H1 (cell line): ENCODE measurements at regions not wholly inside any gene's neighbourhood (a gene's known extent, or its start where the extent isn't known, plus 50 kb on each side); places are given as distances from the start of the nearest gene placed in this dataset.

Experiments
- CTCF ChIA-PET: fragments of 300-600 bp; sonication (Branson Sonifier 250); formaldehyde crosslinking; loops from one replicate; lab custom pipeline; 2021; ENCODE audit not compliant: partially characterized antibody; lab: Charles Lee
- POLR2A ChIA-PET: fragments of 300-600 bp; sonication (Branson Sonifier 250); formaldehyde crosslinking; loops from one replicate; lab custom pipeline; 2021; ENCODE audit warnings: inconsistent platforms; ENCODE audit not compliant: partially characterized antibody; lab: Charles Lee
- DNase-seq, 2 experiments: peaks; one replicate each; pipeline versions ENCODE4 v3.0.0 to v3.0.0-alpha.2; 2010 to 2022; ENCODE audit warnings: low spot score in 2 of 2, low read depth in 1 of 2, mixed read lengths in 1 of 2
- FAIRE-seq: peaks from 2 replicates; lab custom pipeline; 2011; peaks lifted over from hg19 to GRCh38; lab: Jason Lieb, UNC
- H2AFZ ChIP-seq: 2 replicates; pipeline ENCODE4 v1.8.1; 2012; ENCODE audit warnings: low read length, inconsistent platforms
- H2AK5ac ChIP-seq: 2 replicates; pipeline ENCODE4 v1.6.1; 2013; ENCODE audit warnings: low read depth, low read length
- H2BK120ac ChIP-seq: replicated peaks from 2 replicates; pipeline ENCODE3; 2013; ENCODE audit warnings: low read depth, low read length, inconsistent platforms
- H2BK12ac ChIP-seq: 2 replicates; pipeline ENCODE4 v1.6.1; 2013; ENCODE audit warnings: low read depth, low read length
- H2BK15ac ChIP-seq: 2 replicates; pipeline ENCODE4 v1.6.1; 2013; ENCODE audit warnings: low read length
- H2BK20ac ChIP-seq: 2 replicates; pipeline ENCODE4 v1.6.1; 2013; ENCODE audit warnings: low read length
- H2BK5ac ChIP-seq: 2 replicates; pipeline ENCODE4 v1.6.1; 2013; ENCODE audit warnings: low read depth, low read length
- H3K14ac ChIP-seq: 2 replicates; pipeline ENCODE4 v1.6.1; 2013; ENCODE audit warnings: inconsistent platforms; ENCODE audit not compliant: insufficient read length
- H3K18ac ChIP-seq: 2 replicates; pipeline ENCODE4 v1.6.1; 2013; ENCODE audit warnings: low read length; ENCODE audit errors: extremely low read depth
- H3K23ac ChIP-seq: 2 replicates; pipeline ENCODE4 v1.6.1; 2013; ENCODE audit warnings: inconsistent platforms; ENCODE audit not compliant: insufficient read length
- H3K23me2 ChIP-seq: 2 replicates; pipeline ENCODE4 v1.6.1; 2013; ENCODE audit warnings: low read depth, low read length
- H3K27ac ChIP-seq: 2 replicates; pipeline ENCODE4 v1.6.1; 2011; ENCODE audit warnings: low read depth, low read length, inconsistent platforms
- H3K27me3 ChIP-seq, 4 experiments: replicated peaks in 1 of 4; 1 replicate in 1 of 4; 2 replicates in 3 of 4; pipeline versions ENCODE4 v1.6.1 to v1.8.1; 2011 to 2013; ENCODE audit warnings: low read length in 3 of 4, mild to moderate bottlenecking in 3 of 4, inconsistent platforms in 2 of 4, mixed read lengths in 2 of 4, moderate library complexity in 1 of 4; ENCODE audit not compliant: control insufficient read depth in 3 of 4, insufficient read depth in 3 of 4; ENCODE audit errors: extremely low read depth in 1 of 4
- H3K36me3 ChIP-seq, 4 experiments: 2 replicates each; pipeline versions ENCODE4 v1.6.1 to v1.8.1; 2011 to 2013; ENCODE audit warnings: mild to moderate bottlenecking in 4 of 4, low read length in 3 of 4, moderate library complexity in 2 of 4, control low read depth in 1 of 4, inconsistent platforms in 1 of 4; ENCODE audit not compliant: insufficient read depth in 4 of 4, control insufficient read depth in 2 of 4
- H3K4ac ChIP-seq: replicated peaks from 2 replicates; pipeline ENCODE3; 2013; ENCODE audit warnings: low read length, low read depth, mixed read lengths, inconsistent platforms; ENCODE audit not compliant: insufficient read length
- H3K4me1 ChIP-seq, 4 experiments: replicated peaks in 1 of 4; 1 replicate in 1 of 4; 2 replicates in 3 of 4; pipeline versions ENCODE4 v1.6.1 to v1.8.1; 2011 to 2013; ENCODE audit warnings: low read length in 3 of 4, inconsistent platforms in 2 of 4, mixed read lengths in 1 of 4; ENCODE audit not compliant: insufficient read depth in 4 of 4, control insufficient read depth in 3 of 4
- H3K4me2 ChIP-seq, 2 experiments: 2 replicates each; pipeline versions ENCODE4 v1.6.1 to v1.8.1; 2011 to 2013; ENCODE audit warnings: low read depth in 2 of 2, low read length in 2 of 2, control low read depth in 1 of 2, inconsistent platforms in 1 of 2, mild to moderate bottlenecking in 1 of 2; ENCODE audit not compliant: insufficient read depth in 1 of 2
- H3K4me3 ChIP-seq, 4 experiments: fragments of 200-600, 300-600 bp in 1 of 4; sonication (generic), shearing (Covaris generic), sonication (Bioruptor Twin) in 1 of 4; 2 replicates each; pipeline versions ENCODE4 v1.5.1 to v1.8.1; 2011 to 2016; ENCODE audit warnings: low read length in 4 of 4, low read depth in 3 of 4, control low read depth in 2 of 4, inconsistent platforms in 2 of 4, mild to moderate bottlenecking in 2 of 4, mixed read lengths in 1 of 4, moderate library complexity in 1 of 4; ENCODE audit not compliant: insufficient read depth in 2 of 4; ENCODE audit errors: extremely low read depth in 1 of 4
- H3K56ac ChIP-seq: replicated peaks from 2 replicates; pipeline ENCODE3; 2013; ENCODE audit warnings: low read depth, mild to moderate bottlenecking, mixed read lengths, low read length, inconsistent platforms; ENCODE audit not compliant: insufficient read length
- H3K79me1 ChIP-seq: 2 replicates; pipeline ENCODE4 v1.6.1; 2013; ENCODE audit warnings: low read depth, low read length, control low read depth
- H3K79me2 ChIP-seq, 2 experiments: 2 replicates each; pipeline versions ENCODE4 v1.6.1 to v1.8.1; 2012 to 2013; ENCODE audit warnings: low read length in 2 of 2, mild to moderate bottlenecking in 2 of 2, inconsistent platforms in 1 of 2; ENCODE audit not compliant: insufficient read depth in 2 of 2, control insufficient read depth in 1 of 2
- H3K9ac ChIP-seq, 4 experiments: replicated peaks in 1 of 4; 1 replicate in 1 of 4; 2 replicates in 3 of 4; pipeline versions ENCODE4 v1.6.1 to v1.8.1; 2011 to 2013; ENCODE audit warnings: low read depth in 3 of 4, low read length in 3 of 4, control low read depth in 2 of 4, mild to moderate bottlenecking in 2 of 4, moderate library complexity in 2 of 4, inconsistent platforms in 1 of 4; ENCODE audit errors: extremely low read depth in 1 of 4
- H3K9me3 ChIP-seq, 2 experiments: 2 replicates each; pipeline versions ENCODE4 v1.6.1 to v1.8.1; 2012 to 2013; ENCODE audit warnings: mild to moderate bottlenecking in 2 of 2, moderate library complexity in 2 of 2, control low read depth in 1 of 2, inconsistent platforms in 1 of 2, low read depth in 1 of 2, low read length in 1 of 2, mixed read lengths in 1 of 2; ENCODE audit not compliant: insufficient read depth in 2 of 2
- H4K20me1 ChIP-seq, 2 experiments: replicated peaks in 1 of 2; 2 replicates each; pipeline versions ENCODE3 to v1.8.1; 2011 to 2013; ENCODE audit warnings: inconsistent platforms in 2 of 2, low read length in 2 of 2, mild to moderate bottlenecking in 1 of 2; ENCODE audit not compliant: insufficient read depth in 2 of 2, control insufficient read depth in 1 of 2
- H4K5ac ChIP-seq: 2 replicates; pipeline ENCODE4 v1.6.1; 2013; ENCODE audit warnings: low read length, low read depth, mixed read lengths, inconsistent platforms; ENCODE audit not compliant: insufficient read length
- H4K8ac ChIP-seq: 2 replicates; pipeline ENCODE4 v1.8.0; 2013; ENCODE audit warnings: mild to moderate bottlenecking, moderate library complexity, low read length, inconsistent platforms; ENCODE audit not compliant: insufficient read depth; ENCODE audit errors: extremely low read depth
- H4K91ac ChIP-seq: replicated peaks from 2 replicates; pipeline ENCODE3; 2013; ENCODE audit warnings: low read length, mixed read lengths, inconsistent platforms; ENCODE audit not compliant: insufficient read length
- CBX5 ChIP-seq: fragments of 300-800, 300-1000 bp; sonication (generic); IDR thresholded peaks from 2 replicates; pipeline ENCODE4 v1.7.1; 2016; ENCODE audit warnings: antibody characterized with exemption, low read length, low read depth
- CEBPB ChIP-seq: IDR thresholded peaks from 2 replicates; pipeline ENCODE4 v1.6.1; 2012; ENCODE audit warnings: low read depth, low read length
- CHD1 ChIP-seq: IDR thresholded peaks from 2 replicates; pipeline ENCODE4 v1.6.1; 2012; ENCODE audit warnings: low read depth, low read length, improper control_type of control experiment
- GTF2F1 ChIP-seq: IDR thresholded peaks from 2 replicates; pipeline ENCODE4 v1.6.1; 2012; ENCODE audit warnings: low read depth, low read length, improper control_type of control experiment, borderline replicate concordance
- SIRT6 ChIP-seq: IDR thresholded peaks from one replicate; pipeline ENCODE4 v1.7.1; 2012; ENCODE audit warnings: low read length, inconsistent platforms
- TAF1 ChIP-seq: IDR thresholded peaks from 2 replicates; pipeline ENCODE4 v1.6.1; 2011; ENCODE audit warnings: mild to moderate bottlenecking, low read depth, low read length
- ZNF274 ChIP-seq: IDR thresholded peaks from 2 replicates; pipeline ENCODE4 v1.7.0; 2012; ENCODE audit warnings: low read length, borderline replicate concordance; ENCODE audit errors: extremely low read depth
- WGBS, 2 experiments: shearing (Covaris generic) in 1 of 2; methylation state at CpG; one replicate each; pipeline versions ENCODE4 v1.1.6 to v1.1.7; 2013 to 2015; ENCODE audit warnings: low lambda C conversion rate in 2 of 2, mixed read lengths in 2 of 2, inconsistent platforms in 1 of 2, low coverage in 1 of 2, missing lambda C conversion rate in 1 of 2; ENCODE audit not compliant: insufficient replicate concordance in 2 of 2, insufficient coverage in 1 of 2, insufficient read length in 1 of 2; ENCODE audit errors: extremely low coverage in 1 of 2, missing lambda C conversion rate in 1 of 2; 5-methylcytosine and 5-hydroxymethylcytosine counted together

DNA sequence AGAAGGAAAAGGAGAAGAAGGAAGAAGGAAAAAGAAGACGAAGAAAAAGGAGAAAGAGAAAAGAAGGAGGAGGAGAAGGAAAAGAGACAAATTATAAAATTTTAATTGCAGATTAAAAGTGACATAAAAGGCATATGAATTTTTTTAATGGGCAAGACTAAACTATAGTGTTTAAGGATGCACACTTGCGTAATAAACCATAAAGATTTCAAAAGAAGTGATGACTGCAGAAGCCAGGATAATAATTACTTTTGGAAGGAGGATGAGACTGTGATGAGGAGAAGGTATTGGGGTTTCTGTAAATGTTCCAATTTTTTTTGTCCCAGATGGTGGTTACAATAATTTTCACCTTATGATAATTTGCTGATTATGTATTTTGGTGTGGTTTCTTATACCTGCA lies 243.1 kb upstream of the PKN2 start:
- Histone ChIP-seq H2BK120ac (no peak overlapping the region), H3K79me1 (no peaks in the 10 kb centered on the region), H3K9me3 (peaks cover 0 to 5% of the 10 kb centered on the region in 2 experiments; a peak in 1 of 4 replicates), H3K4ac (no peak overlapping the region), H2BK12ac (no peak overlapping the region), H4K8ac (no peak overlapping the region), H3K27me3 (no peaks in the 10 kb centered on the region), H3K23me2 (no peaks in the 10 kb centered on the region), H2BK5ac (no peak overlapping the region), H2AFZ (no peak overlapping the region), H3K4me2 (no peak overlapping the region), H2BK15ac (no peak overlapping the region), H2BK20ac (no peak overlapping the region), H3K18ac (no peak overlapping the region), H3K79me2 (no peaks in the 10 kb centered on the region), H3K9ac (no peak overlapping the region), H3K27ac (no peak overlapping the region), H4K91ac (no peak overlapping the region), H3K56ac (no peak overlapping the region), H4K20me1 (no peaks in the 10 kb centered on the region), H3K4me1 (no peaks in the 10 kb centered on the region), H3K4me3 (no peak overlapping the region), H3K23ac (no peak overlapping the region), H2AK5ac (no peak overlapping the region), H3K36me3 (no peaks in the 10 kb centered on the region), H4K5ac (no peak overlapping the region), H3K14ac (no peak overlapping the region)
- TF ChIP-seq GTF2F1, result no peak
- TF ChIP-seq SIRT6, result no peak
- no peak for TF ChIP-seq TAF1
- TF ChIP-seq ZNF274, result no peak
- TF ChIP-seq CBX5, result no peak
- no peak for TF ChIP-seq CEBPB
- no peak for TF ChIP-seq CHD1
- CTCF ChIA-PET, result interaction anchor here (1.2 kb wide), 1 partner anchor 240 kb away, joined by 3 read pairs; no protein-coding TSS in a partner anchor
- no peak for FAIRE-seq
- POLR2A ChIA-PET, result no interaction called here
- no peak for DNase-seq
- WGBS, 2 experiments, result 79% methylated on average over 2 of the region's 2 CpGs; no CpG with 5 or more reads in 1 of the 2 experiments
